Endothelial cell of umbilical vein (primary cell): ENCODE measurements at regions not wholly inside any gene's neighbourhood (a gene's known extent, or its start where the extent isn't known, plus 50 kb on each side); places are given as distances from the start of the nearest gene placed in this dataset.

Experiments used
- BruUV-seq: library from RNA; stranded (reverse); fragments of 400-500 nt; replicated peaks from 2 replicates; lab custom pipeline; 2021; lab: Mats Ljungman, UMichigan
- CTCF ChIA-PET: fragments of 300-600, 350-600 bp; sonication (Branson Sonifier 250); formaldehyde crosslinking; loops from one replicate; lab custom pipeline; 2021; ENCODE audit warnings: antibody characterized with exemption, inconsistent platforms; lab: Charles Lee
- POLR2A ChIA-PET: fragments of 300-600, 350-600 bp; sonication (Branson Sonifier 250); formaldehyde crosslinking; loops from one replicate; lab custom pipeline; 2021; ENCODE audit warnings: antibody characterized with exemption, inconsistent platforms; lab: Charles Lee
- DNase-seq: peaks from one replicate; pipeline ENCODE4 v3.0.0-alpha.2; 2011; ENCODE audit warnings: low read depth, low spot score
- FAIRE-seq: peaks from 2 replicates; lab custom pipeline; 2011; peaks lifted over from hg19 to GRCh38; lab: Jason Lieb, UNC
- H2AFZ ChIP-seq: 2 replicates; pipeline ENCODE4 v1.6.0; 2012; ENCODE audit warnings: low read depth, low read length, control low read depth, inconsistent platforms
- H3K27ac ChIP-seq: 2 replicates; pipeline ENCODE4 v1.5.1; 2011; ENCODE audit warnings: low read depth, mild to moderate bottlenecking, control low read depth, low read length, moderate library complexity; ENCODE audit not compliant: insufficient read depth
- H3K27me3 ChIP-seq, 2 experiments: 2 replicates each; pipeline versions ENCODE4 v1.6.0 to v1.6.1; 2011; ENCODE audit warnings: low read length in 2 of 2, mixed read lengths in 1 of 2; ENCODE audit not compliant: control insufficient read depth in 2 of 2, insufficient read depth in 2 of 2
- H3K36me3 ChIP-seq, 2 experiments: 2 replicates in 1 of 2; 3 replicates in 1 of 2; pipeline ENCODE4 v1.5.1; 2011; ENCODE audit warnings: low read length in 2 of 2, mild to moderate bottlenecking in 1 of 2, moderate library complexity in 1 of 2; ENCODE audit not compliant: control insufficient read depth in 2 of 2, insufficient read depth in 2 of 2; ENCODE audit errors: extremely low read depth in 1 of 2
- H3K4me1 ChIP-seq: 3 replicates; pipeline ENCODE4 v1.5.1; 2011; ENCODE audit warnings: mild to moderate bottlenecking, low read length; ENCODE audit not compliant: control insufficient read depth, insufficient read depth; ENCODE audit errors: extremely low read depth
- H3K4me2 ChIP-seq: 2 replicates; pipeline ENCODE4 v1.6.1; 2011; ENCODE audit warnings: low read length, control low read depth, mixed read lengths; ENCODE audit not compliant: insufficient read depth
- H3K4me3 ChIP-seq, 3 experiments: fragments of 200-600 bp in 1 of 3; sonication (generic), shearing (Covaris generic) in 1 of 3; replicated peaks in 1 of 3; 2 replicates each; pipeline ENCODE4 v1.5.1; 2011 to 2016; ENCODE audit warnings: control low read depth in 3 of 3, low read length in 3 of 3, mild to moderate bottlenecking in 2 of 3, inconsistent platforms in 1 of 3, low read depth in 1 of 3, moderate library complexity in 1 of 3; ENCODE audit not compliant: insufficient read depth in 1 of 3
- H3K79me2 ChIP-seq: 2 replicates; pipeline ENCODE4 v1.6.0; 2012; ENCODE audit warnings: low read length, inconsistent platforms; ENCODE audit not compliant: control insufficient read depth, insufficient read depth
- H3K9ac ChIP-seq: replicated peaks from 2 replicates; pipeline ENCODE3; 2011; ENCODE audit warnings: low read length, control low read depth; ENCODE audit not compliant: insufficient read depth; ENCODE audit errors: extremely low read depth
- H3K9me1 ChIP-seq: replicated peaks from 3 replicates; pipeline ENCODE4 v1.6.0; 2011; ENCODE audit warnings: mild to moderate bottlenecking, low read length; ENCODE audit not compliant: control insufficient read depth, insufficient read depth; ENCODE audit errors: extremely low read depth
- H3K9me3 ChIP-seq: replicated peaks from 2 replicates; pipeline ENCODE4 v1.5.1; 2012; ENCODE audit warnings: low read length, inconsistent platforms; ENCODE audit not compliant: control insufficient read depth, insufficient read depth
- H4K20me1 ChIP-seq: replicated peaks from 2 replicates; pipeline ENCODE3; 2011; ENCODE audit warnings: mild to moderate bottlenecking, low read length; ENCODE audit not compliant: control insufficient read depth, insufficient read depth; ENCODE audit errors: extremely low read depth
- CTCF ChIP-seq, 2 donors: IDR thresholded peaks; 1 replicate in 1 of 2; 2 replicates in 1 of 2; pipeline ENCODE4 v1.5.1; 2011; ENCODE audit warnings: low read length in 2 of 2, mild to moderate bottlenecking in 2 of 2, moderate library complexity in 2 of 2, control low read depth in 1 of 2, inconsistent platforms in 1 of 2, low read depth in 1 of 2; ENCODE audit not compliant: insufficient read depth in 1 of 2; ENCODE audit errors: extremely low read depth in 1 of 2
- EZH2 ChIP-seq: IDR thresholded peaks from 2 replicates; pipeline ENCODE4 v1.6.1; 2012; ENCODE audit warnings: borderline replicate concordance, low read depth, mild to moderate bottlenecking, moderate library complexity, low read length, inconsistent platforms; ENCODE audit not compliant: severe bottlenecking
- FOS ChIP-seq: IDR thresholded peaks from 2 replicates; pipeline ENCODE4 v1.6.1; 2011; ENCODE audit warnings: mild to moderate bottlenecking, low read length, moderate library complexity, borderline replicate concordance; ENCODE audit not compliant: insufficient read depth
- GATA2 ChIP-seq: IDR thresholded peaks from 2 replicates; pipeline ENCODE4 v1.7.0; 2011; ENCODE audit warnings: low read depth, mild to moderate bottlenecking, moderate library complexity, mixed read lengths, low read length; ENCODE audit not compliant: insufficient read length, insufficient read depth
- JUN ChIP-seq: IDR thresholded peaks from 2 replicates; pipeline ENCODE4 v1.6.1; 2011; ENCODE audit warnings: borderline replicate concordance, low read depth; ENCODE audit not compliant: insufficient read length, insufficient read depth
- MAX ChIP-seq: IDR thresholded peaks from 2 replicates; pipeline ENCODE4 v1.6.1; 2011; ENCODE audit not compliant: insufficient read depth, insufficient read length
- MYC ChIP-seq: IDR thresholded peaks from one replicate; pipeline ENCODE4 v1.6.1; 2011; ENCODE audit warnings: mild to moderate bottlenecking, low read depth, low read length
- POLR2A ChIP-seq: IDR thresholded peaks from 2 replicates; pipeline ENCODE4 v1.6.1; 2012; ENCODE audit warnings: low read depth, mild to moderate bottlenecking, control low read depth, low read length
- POLR2AphosphoS5 ChIP-seq: IDR thresholded peaks from 2 replicates; pipeline ENCODE4 v1.6.1; 2012; ENCODE audit warnings: low read depth, mild to moderate bottlenecking, control low read depth, low read length, moderate library complexity; ENCODE audit not compliant: insufficient read depth
- dilution Hi-C: fragments of 300-500 bp; cut with MboI; formaldehyde crosslinking; loops from one replicate; pipeline ENCODE4 v1.15.0; 2019; ENCODE audit warnings: low sequenced_read_pairs; ENCODE audit not compliant: extremely low pct_ligation_motif_present
- intact Hi-C: fragments of 100-400 bp; cut with micrococcal nuclease; formaldehyde crosslinking; loops from one replicate; pipeline ENCODE4 v1.10.0; 2022

GRCh38 chrY:15561501-15562289 lies 1037.4 kb downstream of the NLGN4Y start:
- DNase-seq: no peak
- POLR2A ChIA-PET: no interaction called here
- Histone ChIP-seq H3K4me2 (no peak overlapping the region), H3K9me3 (no peaks in the 10 kb centered on the region), H3K36me3 (no peaks in the 10 kb centered on the region), H2AFZ (no peak overlapping the region), H3K4me1 (no peaks in the 10 kb centered on the region), H3K27ac (no peak overlapping the region), H3K27me3 (no peaks in the 10 kb centered on the region), H3K79me2 (no peaks in the 10 kb centered on the region), H3K4me3 (no peak overlapping the region), H3K9me1 (no peaks in the 10 kb centered on the region), H4K20me1 (no peaks in the 10 kb centered on the region), H3K9ac (no peak overlapping the region)
- FAIRE-seq: no peak
- dilution Hi-C loops: no loop called here
- no peak for TF ChIP-seq FOS
- no peak for TF ChIP-seq MYC
- TF ChIP-seq JUN: no peak
- TF ChIP-seq POLR2A: no peak
- no peak for TF ChIP-seq EZH2
- TF ChIP-seq GATA2: no peak
- TF ChIP-seq MAX: no peak
- TF ChIP-seq CTCF (IDR thresholded peaks at IDR 0.05; ENCODE audit: extremely low read depth in 1 of 2, insufficient read depth in 1 of 2, low read depth in 1 of 2, low read length in 2 of 2): no peak
- TF ChIP-seq POLR2AphosphoS5: no peak
- intact Hi-C loops: no loop called here
- CTCF ChIA-PET: no interaction called here
- no TSS peak for BruUV-seq
